ENCODE measurements at regions not wholly inside any gene's neighbourhood (a gene's known extent, or its start where the extent isn't known, plus 50 kb on each side); places are given as distances from the start of the nearest gene placed in this dataset.

DNA sequence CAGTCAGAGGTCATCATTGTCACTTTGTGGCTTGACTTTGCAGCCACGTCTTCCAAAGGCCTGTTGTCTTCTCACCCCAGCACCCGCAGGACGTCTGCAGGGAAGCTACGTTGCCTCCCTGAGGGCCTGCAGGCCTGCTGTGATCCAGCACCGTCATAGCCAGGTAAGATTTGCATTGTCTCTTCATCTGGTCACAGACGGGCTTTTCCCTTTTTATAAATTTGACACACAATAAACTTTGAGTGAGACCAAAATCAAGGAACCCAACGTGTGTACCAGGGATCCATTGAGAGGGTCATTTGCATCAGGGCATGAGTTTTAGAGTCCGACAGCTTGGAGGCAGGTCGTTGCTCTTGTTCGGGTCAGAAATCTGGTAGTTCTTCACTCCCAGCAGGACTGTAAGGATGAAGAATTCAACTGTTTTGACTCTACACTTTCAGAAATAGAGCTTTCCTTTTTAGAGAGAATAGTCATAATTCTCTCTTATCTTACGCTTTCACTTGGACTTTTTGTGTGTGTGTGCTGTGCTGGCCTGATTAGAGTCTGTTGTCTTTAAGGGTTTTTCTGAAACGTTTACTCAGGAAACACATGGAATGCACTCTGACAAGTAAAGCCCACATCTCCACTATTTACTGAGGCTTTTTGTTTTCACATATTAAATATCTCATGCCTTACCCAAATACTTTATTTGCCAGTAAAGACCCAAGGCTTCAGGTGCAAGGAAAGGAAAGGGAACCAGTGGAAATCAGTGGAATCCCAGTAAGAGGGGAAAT, 177.2 kb upstream of the TAB2 start (continued):
- TF ChIP-seq FOXP1 (CRISPR knock-in tag; IDR thresholded peaks at IDR 0.05) (no peak), NFXL1 (CRISPR knock-in tag; IDR thresholded peaks at IDR 0.05) (no peak), RUNX1 (IDR thresholded peaks at IDR 0.05; ENCODE audit: low read depth) (no peak), COPS2 (conservative IDR thresholded peaks at IDR 0.05) (no peak), ZBED1 (IDR thresholded peaks at IDR 0.05) (no peak), ATF1 (CRISPR knock-in tag; IDR thresholded peaks at IDR 0.05) (no peak), ATF1 (tag; IDR thresholded peaks at IDR 0.05) (peak; percentile 42; the same call in 1 of the 2 replicates), CBX8 (IDR thresholded peaks at IDR 0.05; ENCODE audit: borderline replicate concordance, extremely low read depth, low read depth, low read length, poor library complexity, severe bottlenecking) (no peak), ZNF197 (CRISPR knock-in tag; IDR thresholded peaks at IDR 0.05; ENCODE audit: low read depth) (0 out of 2 replicates have a peak, but pooled peaks have one; percentile 41), ZNF668 (CRISPR knock-in tag; IDR thresholded peaks at IDR 0.05) (no peak), HDGF (IDR thresholded peaks at IDR 0.05) (no peak), ZNF766 (CRISPR knock-in tag; conservative IDR thresholded peaks at IDR 0.05) (0 out of 2 replicates have a peak, but pooled peaks have one; percentile 60), PCBP2 (IDR thresholded peaks at IDR 0.05; ENCODE audit: low read depth, low read length, poor library complexity, severe bottlenecking) (no peak), ZNF644 (tag; IDR thresholded peaks at IDR 0.05; ENCODE audit: low read depth) (0 out of 2 replicates have a peak, but pooled peaks have one; percentile 51), U2AF1 (optimal IDR thresholded peaks at IDR 0.05; ENCODE audit: low read depth, low read length) (no peak), TBL1XR1 (IDR thresholded peaks at IDR 0.05; ENCODE audit: low read length in 2 of 2) (peak in 1 of 2 experiments; percentile 93; a peak in 2 of 4 replicates), ZC3H8 (IDR thresholded peaks at IDR 0.05) (no peak), ARNT (IDR thresholded peaks at IDR 0.05) (peak; percentile 86 to 96), CREM (IDR thresholded peaks at IDR 0.05; ENCODE audit: low read depth) (peak; percentile 72), DPF2 (IDR thresholded peaks at IDR 0.05) (peak; percentile 99)
- TF ChIP-seq, protein P1, sequence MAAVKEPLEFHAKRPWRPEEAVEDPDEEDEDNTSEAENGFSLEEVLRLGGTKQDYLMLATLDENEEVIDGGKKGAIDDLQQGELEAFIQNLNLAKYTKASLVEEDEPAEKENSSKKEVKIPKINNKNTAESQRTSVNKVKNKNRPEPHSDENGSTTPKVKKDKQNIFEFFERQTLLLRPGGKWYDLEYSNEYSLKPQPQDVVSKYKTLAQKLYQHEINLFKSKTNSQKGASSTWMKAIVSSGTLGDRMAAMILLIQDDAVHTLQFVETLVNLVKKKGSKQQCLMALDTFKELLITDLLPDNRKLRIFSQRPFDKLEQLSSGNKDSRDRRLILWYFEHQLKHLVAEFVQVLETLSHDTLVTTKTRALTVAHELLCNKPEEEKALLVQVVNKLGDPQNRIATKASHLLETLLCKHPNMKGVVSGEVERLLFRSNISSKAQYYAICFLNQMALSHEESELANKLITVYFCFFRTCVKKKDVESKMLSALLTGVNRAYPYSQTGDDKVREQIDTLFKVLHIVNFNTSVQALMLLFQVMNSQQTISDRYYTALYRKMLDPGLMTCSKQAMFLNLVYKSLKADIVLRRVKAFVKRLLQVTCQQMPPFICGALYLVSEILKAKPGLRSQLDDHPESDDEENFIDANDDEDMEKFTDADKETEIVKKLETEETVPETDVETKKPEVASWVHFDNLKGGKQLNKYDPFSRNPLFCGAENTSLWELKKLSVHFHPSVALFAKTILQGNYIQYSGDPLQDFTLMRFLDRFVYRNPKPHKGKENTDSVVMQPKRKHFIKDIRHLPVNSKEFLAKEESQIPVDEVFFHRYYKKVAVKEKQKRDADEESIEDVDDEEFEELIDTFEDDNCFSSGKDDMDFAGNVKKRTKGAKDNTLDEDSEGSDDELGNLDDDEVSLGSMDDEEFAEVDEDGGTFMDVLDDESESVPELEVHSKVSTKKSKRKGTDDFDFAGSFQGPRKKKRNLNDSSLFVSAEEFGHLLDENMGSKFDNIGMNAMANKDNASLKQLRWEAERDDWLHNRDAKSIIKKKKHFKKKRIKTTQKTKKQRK (IDR thresholded peaks at IDR 0.05; ENCODE audit: borderline replicate concordance, low read depth, low read length) = no peak
- TF ChIP-seq, protein P2, sequence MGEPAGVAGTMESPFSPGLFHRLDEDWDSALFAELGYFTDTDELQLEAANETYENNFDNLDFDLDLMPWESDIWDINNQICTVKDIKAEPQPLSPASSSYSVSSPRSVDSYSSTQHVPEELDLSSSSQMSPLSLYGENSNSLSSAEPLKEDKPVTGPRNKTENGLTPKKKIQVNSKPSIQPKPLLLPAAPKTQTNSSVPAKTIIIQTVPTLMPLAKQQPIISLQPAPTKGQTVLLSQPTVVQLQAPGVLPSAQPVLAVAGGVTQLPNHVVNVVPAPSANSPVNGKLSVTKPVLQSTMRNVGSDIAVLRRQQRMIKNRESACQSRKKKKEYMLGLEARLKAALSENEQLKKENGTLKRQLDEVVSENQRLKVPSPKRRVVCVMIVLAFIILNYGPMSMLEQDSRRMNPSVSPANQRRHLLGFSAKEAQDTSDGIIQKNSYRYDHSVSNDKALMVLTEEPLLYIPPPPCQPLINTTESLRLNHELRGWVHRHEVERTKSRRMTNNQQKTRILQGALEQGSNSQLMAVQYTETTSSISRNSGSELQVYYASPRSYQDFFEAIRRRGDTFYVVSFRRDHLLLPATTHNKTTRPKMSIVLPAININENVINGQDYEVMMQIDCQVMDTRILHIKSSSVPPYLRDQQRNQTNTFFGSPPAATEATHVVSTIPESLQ (CRISPR knock-in tag; IDR thresholded peaks at IDR 0.05) = 0 out of 2 replicates have a peak, but pooled peaks have one; percentile 27
- TF ChIP-seq, protein P3, sequence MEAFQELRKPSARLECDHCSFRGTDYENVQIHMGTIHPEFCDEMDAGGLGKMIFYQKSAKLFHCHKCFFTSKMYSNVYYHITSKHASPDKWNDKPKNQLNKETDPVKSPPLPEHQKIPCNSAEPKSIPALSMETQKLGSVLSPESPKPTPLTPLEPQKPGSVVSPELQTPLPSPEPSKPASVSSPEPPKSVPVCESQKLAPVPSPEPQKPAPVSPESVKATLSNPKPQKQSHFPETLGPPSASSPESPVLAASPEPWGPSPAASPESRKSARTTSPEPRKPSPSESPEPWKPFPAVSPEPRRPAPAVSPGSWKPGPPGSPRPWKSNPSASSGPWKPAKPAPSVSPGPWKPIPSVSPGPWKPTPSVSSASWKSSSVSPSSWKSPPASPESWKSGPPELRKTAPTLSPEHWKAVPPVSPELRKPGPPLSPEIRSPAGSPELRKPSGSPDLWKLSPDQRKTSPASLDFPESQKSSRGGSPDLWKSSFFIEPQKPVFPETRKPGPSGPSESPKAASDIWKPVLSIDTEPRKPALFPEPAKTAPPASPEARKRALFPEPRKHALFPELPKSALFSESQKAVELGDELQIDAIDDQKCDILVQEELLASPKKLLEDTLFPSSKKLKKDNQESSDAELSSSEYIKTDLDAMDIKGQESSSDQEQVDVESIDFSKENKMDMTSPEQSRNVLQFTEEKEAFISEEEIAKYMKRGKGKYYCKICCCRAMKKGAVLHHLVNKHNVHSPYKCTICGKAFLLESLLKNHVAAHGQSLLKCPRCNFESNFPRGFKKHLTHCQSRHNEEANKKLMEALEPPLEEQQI (IDR thresholded peaks at IDR 0.05) = peak; percentile 84
